Common myeloid progenitor, CD34-positive (primary cell): ENCODE measurements at regions not wholly inside any gene's neighbourhood (a gene's known extent, or its start where the extent isn't known, plus 50 kb on each side); places are given as distances from the start of the nearest gene placed in this dataset.

Experiments used
- CTCF ChIA-PET: fragments of 350-600 bp; sonication (Branson Sonifier 250); formaldehyde crosslinking; loops from one replicate; lab custom pipeline; 2021; ENCODE audit warnings: antibody characterized with exemption; lab: Charles Lee
- POLR2A ChIA-PET: fragments of 350-600 bp; sonication (Branson Sonifier 250); formaldehyde crosslinking; loops from one replicate; lab custom pipeline; 2021; ENCODE audit warnings: antibody characterized with exemption; lab: Charles Lee
- DNase-seq, 3 donors: peaks; one replicate each; pipeline versions ENCODE4 v3.0.0 to v3.0.0-alpha.2; 2013
- H3K27ac ChIP-seq, 2 experiments: 1 replicate in 1 of 2; 2 replicates in 1 of 2; pipeline ENCODE4 v1.7.0; 2013; ENCODE audit warnings: inconsistent platforms in 2 of 2, low read length in 2 of 2, mild to moderate bottlenecking in 2 of 2, low read depth in 1 of 2, moderate library complexity in 1 of 2; ENCODE audit not compliant: severe bottlenecking in 2 of 2, insufficient read depth in 1 of 2, poor library complexity in 1 of 2
- H3K27me3 ChIP-seq, 5 experiments: replicated peaks in 2 of 5; 1 replicate in 3 of 5; 2 replicates in 2 of 5; pipeline versions ENCODE4 v1.6.1 to v1.7.0; 2013; ENCODE audit warnings: low read length in 4 of 5, mild to moderate bottlenecking in 2 of 5, moderate library complexity in 2 of 5, inconsistent platforms in 1 of 5; ENCODE audit not compliant: insufficient read depth in 5 of 5, control insufficient read depth in 4 of 5
- H3K36me3 ChIP-seq, 4 experiments: 1 replicate in 2 of 4; 2 replicates in 2 of 4; pipeline versions ENCODE4 v1.6.1 to v1.7.0; 2013; ENCODE audit warnings: low read length in 3 of 4, control low read depth in 1 of 4, mild to moderate bottlenecking in 1 of 4; ENCODE audit not compliant: control insufficient read depth in 4 of 4, insufficient read depth in 4 of 4
- H3K4me1 ChIP-seq, 4 experiments: 1 replicate in 3 of 4; 2 replicates in 1 of 4; pipeline versions ENCODE4 v1.6.1 to v1.7.1; 2013; ENCODE audit warnings: low read length in 3 of 4, mild to moderate bottlenecking in 3 of 4, control low read depth in 1 of 4, inconsistent platforms in 1 of 4, moderate library complexity in 1 of 4; ENCODE audit not compliant: control insufficient read depth in 4 of 4, insufficient read depth in 4 of 4; ENCODE audit errors: control extremely low read depth in 1 of 4
- H3K4me3 ChIP-seq, 7 experiments: 1 replicate in 4 of 7; 2 replicates in 3 of 7; pipeline versions ENCODE4 v1.5.1 to v1.7.0; 2013; ENCODE audit warnings: mild to moderate bottlenecking in 7 of 7, low read length in 6 of 7, moderate library complexity in 6 of 7, inconsistent platforms in 2 of 7, low read depth in 2 of 7, control low read depth in 1 of 7; ENCODE audit not compliant: insufficient read depth in 4 of 7, control insufficient read depth in 1 of 7; ENCODE audit errors: extremely low read depth in 1 of 7
- H3K9me3 ChIP-seq, 5 experiments: 1 replicate in 4 of 5; 2 replicates in 1 of 5; pipeline versions ENCODE4 v1.6.1 to v1.7.1; 2013; ENCODE audit warnings: low read length in 4 of 5, mild to moderate bottlenecking in 2 of 5, inconsistent platforms in 1 of 5, low read depth in 1 of 5, moderate library complexity in 1 of 5; ENCODE audit not compliant: control insufficient read depth in 4 of 5, insufficient read depth in 2 of 5; ENCODE audit errors: control extremely low read depth in 1 of 5
- WGBS: methylation state at CpG from one replicate; pipeline ENCODE4 v1.1.5; 2013; ENCODE audit not compliant: insufficient coverage; 5-methylcytosine and 5-hydroxymethylcytosine counted together

- WGBS, result 100% methylated on average over 1 of the region's 1 CpG
- no peak for DNase-seq
- no peaks in the 10 kb centered on the region for H3K36me3 ChIP-seq
- H3K4me3 ChIP-seq, result no peak overlapping the region
- no peaks in the 10 kb centered on the region for H3K27me3 ChIP-seq
- H3K27ac ChIP-seq, result no peak overlapping the region
- POLR2A ChIA-PET, result no interaction called here
- no peaks in the 10 kb centered on the region for H3K9me3 ChIP-seq
- CTCF ChIA-PET, result no interaction called here
- no peaks in the 10 kb centered on the region for H3K4me1 ChIP-seq
Measured at GRCh38 chr9:20256284-20256948, 365.9 kb downstream of the MLLT3 start.

GRCh38 chr9:20255052-20255451 is 367.2 kb downstream of the MLLT3 start:
- DNase-seq, result no peak
- 90% methylated on average over 1 of the region's 3 CpGs for WGBS
- Histone ChIP-seq H3K36me3 (no peaks in the 10 kb centered on the region), H3K27ac (no peak overlapping the region), H3K4me3 (no peak overlapping the region), H3K4me1 (no peaks in the 10 kb centered on the region), H3K9me3 (no peaks in the 10 kb centered on the region), H3K27me3 (no peaks in the 10 kb centered on the region)
- ChIA-PET CTCF (no interaction called here), POLR2A (no interaction called here)

- no peak overlapping the region for H3K4me3 ChIP-seq
- no peak overlapping the region for H3K27ac ChIP-seq
- peaks cover 0 to 2% (median 0%) of the 10 kb centered on the region in 5 experiments for H3K9me3 ChIP-seq
- CTCF ChIA-PET, result interaction anchor here (0.6 to 0.9 kb wide), 2 partner anchors 8 to 14 kb away, joined by 3 read pairs; no protein-coding TSS in a partner anchor
- POLR2A ChIA-PET, result no interaction called here
- no peak for DNase-seq
- WGBS, result 100% methylated on average over 2 of the region's 5 CpGs
- no peaks in the 10 kb centered on the region for H3K4me1 ChIP-seq
- H3K27me3 ChIP-seq, result no peaks in the 10 kb centered on the region
- H3K36me3 ChIP-seq, result no peaks in the 10 kb centered on the region
Measured at GRCh38 chr9:20253635-20254034, 368.7 kb downstream of the MLLT3 start.

DNA sequence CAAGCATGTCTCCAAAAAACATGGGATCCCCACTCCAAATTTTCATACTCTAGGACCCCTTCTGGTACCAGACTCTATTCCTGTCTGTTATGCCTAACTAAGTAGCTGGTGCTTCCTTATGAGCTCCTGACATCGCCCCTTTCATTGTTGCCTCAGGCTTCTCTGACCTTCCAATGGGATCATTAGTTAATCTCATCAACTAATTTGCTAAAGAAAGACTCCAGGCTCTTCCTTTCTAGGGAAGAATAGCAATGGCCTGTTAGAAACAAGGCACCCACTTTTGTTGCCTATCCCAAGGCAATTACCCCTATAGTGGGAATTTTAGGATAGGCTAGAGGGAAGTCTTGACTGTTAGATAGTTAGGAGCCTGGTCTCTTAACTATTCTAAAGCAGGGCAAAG is 369.5 kb downstream of the MLLT3 start:
- H3K27ac ChIP-seq, result no peak overlapping the region
- H3K36me3 ChIP-seq, result no peaks in the 10 kb centered on the region
- POLR2A ChIA-PET, result interaction anchor here (0.6 kb wide), 1 partner anchor 13 kb away, joined by 9 read pairs; no protein-coding TSS in a partner anchor
- CTCF ChIA-PET, result no interaction called here
- 100% methylated on average over 1 of the region's 1 CpG for WGBS
- H3K9me3 ChIP-seq, result peaks cover 0 to 5% (median 0%) of the 10 kb centered on the region in 5 experiments
- H3K4me3 ChIP-seq, result no peak overlapping the region
- H3K27me3 ChIP-seq, result no peaks in the 10 kb centered on the region
- no peak for DNase-seq
- H3K4me1 ChIP-seq, result no peaks in the 10 kb centered on the region

DNA sequence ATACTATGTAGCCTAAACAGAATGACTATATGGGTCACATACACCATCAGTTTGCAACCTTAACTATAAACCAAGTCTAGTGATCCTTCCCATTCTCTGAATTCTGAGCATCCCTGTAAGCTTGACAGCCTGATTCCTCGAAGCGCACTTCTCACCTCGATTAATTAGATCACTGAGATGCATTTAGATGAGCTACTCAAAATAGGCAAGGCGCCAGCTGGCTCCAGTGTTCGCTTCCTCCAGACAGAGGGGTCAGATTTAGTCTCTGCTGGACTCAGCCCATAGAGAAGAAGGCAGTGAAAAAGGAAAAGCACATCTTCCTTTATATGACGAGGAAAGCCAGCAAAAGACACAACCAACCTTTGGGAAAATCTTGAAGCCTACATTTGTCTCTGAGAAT is 371.5 kb downstream of the MLLT3 start:
- Histone ChIP-seq H3K9me3 (peaks cover 0 to 5% (median 0%) of the 10 kb centered on the region in 5 experiments), H3K4me3 (no peak overlapping the region), H3K36me3 (no peaks in the 10 kb centered on the region), H3K4me1 (no peaks in the 10 kb centered on the region), H3K27ac (no peak overlapping the region), H3K27me3 (no peaks in the 10 kb centered on the region)
- ChIA-PET CTCF (no interaction called here), POLR2A (no interaction called here)
- WGBS, result 100% methylated on average over 5 of the region's 6 CpGs
- no peak for DNase-seq

GRCh38 chr9:20244271-20244670 is 378.0 kb downstream of the MLLT3 start:
- no peak overlapping the region for H3K4me3 ChIP-seq
- no peak overlapping the region for H3K27ac ChIP-seq
- ChIA-PET CTCF (no interaction called here), POLR2A (no interaction called here)
- peaks cover 8 to 25% (median 16%) of the 10 kb centered on the region in 4 experiments for H3K4me1 ChIP-seq
- WGBS, result 96% methylated on average over 5 of the region's 6 CpGs
- no peaks in the 10 kb centered on the region for H3K36me3 ChIP-seq
- peaks cover 0 to 5% (median 0%) of the 10 kb centered on the region in 5 experiments for H3K9me3 ChIP-seq
- no peak for DNase-seq
- H3K27me3 ChIP-seq, result no peaks in the 10 kb centered on the region

DNA sequence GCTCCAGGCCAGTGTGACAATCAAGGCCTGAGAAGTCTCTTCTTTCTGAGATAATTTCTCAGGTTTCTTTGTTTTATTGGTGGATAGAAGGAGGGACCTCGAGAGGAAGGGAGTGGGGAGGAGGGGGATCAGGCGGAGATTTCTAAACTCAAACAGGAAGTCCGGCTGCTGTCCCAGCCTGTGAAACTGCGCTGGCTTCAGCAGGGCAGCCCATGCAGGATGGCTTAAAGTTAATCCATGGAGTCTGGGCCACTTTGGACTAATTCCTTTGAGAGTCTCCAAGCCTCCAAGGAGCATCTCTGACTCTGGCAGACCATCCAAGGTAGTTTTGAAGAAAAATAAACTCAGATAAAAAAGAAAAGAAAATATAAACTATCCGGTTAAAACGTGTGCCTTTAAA is 378.5 kb downstream of the MLLT3 start:
- ChIA-PET CTCF (no interaction called here), POLR2A (no interaction called here)
- Histone ChIP-seq H3K36me3 (no peaks in the 10 kb centered on the region), H3K27ac (no peak overlapping the region), H3K4me3 (no peak overlapping the region), H3K27me3 (no peaks in the 10 kb centered on the region), H3K9me3 (peaks cover 0 to 5% (median 0%) of the 10 kb centered on the region in 5 experiments), H3K4me1 (peaks cover 8 to 25% (median 16%) of the 10 kb centered on the region in 4 experiments)
- DNase-seq, result no peak
- WGBS, result 91% methylated on average over 5 of the region's 6 CpGs
